H1 (cell line): ENCODE measurements at regions not wholly inside any gene's neighbourhood (a gene's known extent, or its start where the extent isn't known, plus 50 kb on each side); places are given as distances from the start of the nearest gene placed in this dataset.
A peak's percentile ranks its signal among the peaks of the same experiment; 100 is the strongest.
"Not testable (repeated sequence)": the region's sequence is repeated elsewhere in the genome, so short reads cannot be mapped to it uniquely, and the experiment has no call there.

Experiments
- CTCF ChIA-PET: fragments of 300-600 bp; sonication (Branson Sonifier 250); formaldehyde crosslinking; loops from one replicate; lab custom pipeline; 2021; ENCODE audit not compliant: partially characterized antibody; lab: Charles Lee
- POLR2A ChIA-PET: fragments of 300-600 bp; sonication (Branson Sonifier 250); formaldehyde crosslinking; loops from one replicate; lab custom pipeline; 2021; ENCODE audit warnings: inconsistent platforms; ENCODE audit not compliant: partially characterized antibody; lab: Charles Lee
- DNase-seq, 2 experiments: peaks; one replicate each; pipeline versions ENCODE4 v3.0.0 to v3.0.0-alpha.2; 2010 to 2022; ENCODE audit warnings: low spot score in 2 of 2, low read depth in 1 of 2, mixed read lengths in 1 of 2
- FAIRE-seq: peaks from 2 replicates; lab custom pipeline; 2011; peaks lifted over from hg19 to GRCh38; lab: Jason Lieb, UNC
- H2AFZ ChIP-seq: 2 replicates; pipeline ENCODE4 v1.8.1; 2012; ENCODE audit warnings: low read length, inconsistent platforms
- H2AK5ac ChIP-seq: 2 replicates; pipeline ENCODE4 v1.6.1; 2013; ENCODE audit warnings: low read depth, low read length
- H2BK120ac ChIP-seq: replicated peaks from 2 replicates; pipeline ENCODE3; 2013; ENCODE audit warnings: low read depth, low read length, inconsistent platforms
- H2BK12ac ChIP-seq: 2 replicates; pipeline ENCODE4 v1.6.1; 2013; ENCODE audit warnings: low read depth, low read length
- H2BK15ac ChIP-seq: 2 replicates; pipeline ENCODE4 v1.6.1; 2013; ENCODE audit warnings: low read length
- H2BK20ac ChIP-seq: 2 replicates; pipeline ENCODE4 v1.6.1; 2013; ENCODE audit warnings: low read length
- H2BK5ac ChIP-seq: 2 replicates; pipeline ENCODE4 v1.6.1; 2013; ENCODE audit warnings: low read depth, low read length
- H3K14ac ChIP-seq: 2 replicates; pipeline ENCODE4 v1.6.1; 2013; ENCODE audit warnings: inconsistent platforms; ENCODE audit not compliant: insufficient read length
- H3K18ac ChIP-seq: 2 replicates; pipeline ENCODE4 v1.6.1; 2013; ENCODE audit warnings: low read length; ENCODE audit errors: extremely low read depth
- H3K23ac ChIP-seq: 2 replicates; pipeline ENCODE4 v1.6.1; 2013; ENCODE audit warnings: inconsistent platforms; ENCODE audit not compliant: insufficient read length
- H3K23me2 ChIP-seq: 2 replicates; pipeline ENCODE4 v1.6.1; 2013; ENCODE audit warnings: low read depth, low read length
- H3K27ac ChIP-seq: 2 replicates; pipeline ENCODE4 v1.6.1; 2011; ENCODE audit warnings: low read depth, low read length, inconsistent platforms
- H3K27me3 ChIP-seq, 4 experiments: replicated peaks in 1 of 4; 1 replicate in 1 of 4; 2 replicates in 3 of 4; pipeline versions ENCODE4 v1.6.1 to v1.8.1; 2011 to 2013; ENCODE audit warnings: low read length in 3 of 4, mild to moderate bottlenecking in 3 of 4, inconsistent platforms in 2 of 4, mixed read lengths in 2 of 4, moderate library complexity in 1 of 4; ENCODE audit not compliant: control insufficient read depth in 3 of 4, insufficient read depth in 3 of 4; ENCODE audit errors: extremely low read depth in 1 of 4
- H3K36me3 ChIP-seq, 4 experiments: 2 replicates each; pipeline versions ENCODE4 v1.6.1 to v1.8.1; 2011 to 2013; ENCODE audit warnings: mild to moderate bottlenecking in 4 of 4, low read length in 3 of 4, moderate library complexity in 2 of 4, control low read depth in 1 of 4, inconsistent platforms in 1 of 4; ENCODE audit not compliant: insufficient read depth in 4 of 4, control insufficient read depth in 2 of 4
- H3K4ac ChIP-seq: replicated peaks from 2 replicates; pipeline ENCODE3; 2013; ENCODE audit warnings: low read length, low read depth, mixed read lengths, inconsistent platforms; ENCODE audit not compliant: insufficient read length
- H3K4me1 ChIP-seq, 4 experiments: replicated peaks in 1 of 4; 1 replicate in 1 of 4; 2 replicates in 3 of 4; pipeline versions ENCODE4 v1.6.1 to v1.8.1; 2011 to 2013; ENCODE audit warnings: low read length in 3 of 4, inconsistent platforms in 2 of 4, mixed read lengths in 1 of 4; ENCODE audit not compliant: insufficient read depth in 4 of 4, control insufficient read depth in 3 of 4
- H3K4me2 ChIP-seq, 2 experiments: 2 replicates each; pipeline versions ENCODE4 v1.6.1 to v1.8.1; 2011 to 2013; ENCODE audit warnings: low read depth in 2 of 2, low read length in 2 of 2, control low read depth in 1 of 2, inconsistent platforms in 1 of 2, mild to moderate bottlenecking in 1 of 2; ENCODE audit not compliant: insufficient read depth in 1 of 2
- H3K4me3 ChIP-seq, 4 experiments: fragments of 200-600, 300-600 bp in 1 of 4; sonication (generic), shearing (Covaris generic), sonication (Bioruptor Twin) in 1 of 4; 2 replicates each; pipeline versions ENCODE4 v1.5.1 to v1.8.1; 2011 to 2016; ENCODE audit warnings: low read length in 4 of 4, low read depth in 3 of 4, control low read depth in 2 of 4, inconsistent platforms in 2 of 4, mild to moderate bottlenecking in 2 of 4, mixed read lengths in 1 of 4, moderate library complexity in 1 of 4; ENCODE audit not compliant: insufficient read depth in 2 of 4; ENCODE audit errors: extremely low read depth in 1 of 4
- H3K56ac ChIP-seq: replicated peaks from 2 replicates; pipeline ENCODE3; 2013; ENCODE audit warnings: low read depth, mild to moderate bottlenecking, mixed read lengths, low read length, inconsistent platforms; ENCODE audit not compliant: insufficient read length
- H3K79me1 ChIP-seq: 2 replicates; pipeline ENCODE4 v1.6.1; 2013; ENCODE audit warnings: low read depth, low read length, control low read depth
- H3K79me2 ChIP-seq, 2 experiments: 2 replicates each; pipeline versions ENCODE4 v1.6.1 to v1.8.1; 2012 to 2013; ENCODE audit warnings: low read length in 2 of 2, mild to moderate bottlenecking in 2 of 2, inconsistent platforms in 1 of 2; ENCODE audit not compliant: insufficient read depth in 2 of 2, control insufficient read depth in 1 of 2
- H3K9ac ChIP-seq, 4 experiments: replicated peaks in 1 of 4; 1 replicate in 1 of 4; 2 replicates in 3 of 4; pipeline versions ENCODE4 v1.6.1 to v1.8.1; 2011 to 2013; ENCODE audit warnings: low read depth in 3 of 4, low read length in 3 of 4, control low read depth in 2 of 4, mild to moderate bottlenecking in 2 of 4, moderate library complexity in 2 of 4, inconsistent platforms in 1 of 4; ENCODE audit errors: extremely low read depth in 1 of 4
- H3K9me3 ChIP-seq, 2 experiments: 2 replicates each; pipeline versions ENCODE4 v1.6.1 to v1.8.1; 2012 to 2013; ENCODE audit warnings: mild to moderate bottlenecking in 2 of 2, moderate library complexity in 2 of 2, control low read depth in 1 of 2, inconsistent platforms in 1 of 2, low read depth in 1 of 2, low read length in 1 of 2, mixed read lengths in 1 of 2; ENCODE audit not compliant: insufficient read depth in 2 of 2
- H4K20me1 ChIP-seq, 2 experiments: replicated peaks in 1 of 2; 2 replicates each; pipeline versions ENCODE3 to v1.8.1; 2011 to 2013; ENCODE audit warnings: inconsistent platforms in 2 of 2, low read length in 2 of 2, mild to moderate bottlenecking in 1 of 2; ENCODE audit not compliant: insufficient read depth in 2 of 2, control insufficient read depth in 1 of 2
- H4K5ac ChIP-seq: 2 replicates; pipeline ENCODE4 v1.6.1; 2013; ENCODE audit warnings: low read length, low read depth, mixed read lengths, inconsistent platforms; ENCODE audit not compliant: insufficient read length
- H4K8ac ChIP-seq: 2 replicates; pipeline ENCODE4 v1.8.0; 2013; ENCODE audit warnings: mild to moderate bottlenecking, moderate library complexity, low read length, inconsistent platforms; ENCODE audit not compliant: insufficient read depth; ENCODE audit errors: extremely low read depth
- H4K91ac ChIP-seq: replicated peaks from 2 replicates; pipeline ENCODE3; 2013; ENCODE audit warnings: low read length, mixed read lengths, inconsistent platforms; ENCODE audit not compliant: insufficient read length
- WGBS, 2 experiments: shearing (Covaris generic) in 1 of 2; methylation state at CpG; one replicate each; pipeline versions ENCODE4 v1.1.6 to v1.1.7; 2013 to 2015; ENCODE audit warnings: low lambda C conversion rate in 2 of 2, mixed read lengths in 2 of 2, inconsistent platforms in 1 of 2, low coverage in 1 of 2, missing lambda C conversion rate in 1 of 2; ENCODE audit not compliant: insufficient replicate concordance in 2 of 2, insufficient coverage in 1 of 2, insufficient read length in 1 of 2; ENCODE audit errors: extremely low coverage in 1 of 2, missing lambda C conversion rate in 1 of 2; 5-methylcytosine and 5-hydroxymethylcytosine counted together

DNA sequence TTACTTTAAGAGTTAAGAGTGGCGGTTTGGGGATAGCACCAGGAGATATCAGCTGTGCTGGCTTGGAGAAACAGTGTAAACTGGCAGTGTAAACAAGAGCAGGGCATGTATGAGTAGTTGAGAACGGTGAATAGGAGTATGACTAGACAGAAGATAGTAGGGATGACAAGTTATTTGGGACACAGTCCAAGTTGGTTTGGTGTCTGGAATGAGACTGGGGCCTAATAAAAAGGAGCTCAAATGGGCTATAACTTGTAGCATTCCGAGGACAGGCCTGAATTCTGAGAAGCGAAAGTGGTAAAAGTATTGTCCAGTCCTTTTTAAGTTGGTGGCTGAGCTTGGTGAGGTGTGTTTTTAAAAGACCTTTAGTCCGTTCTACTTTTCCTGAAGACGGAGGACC, 883.9 kb upstream of the CITED2 start:
- H4K8ac ChIP-seq, H3K4me3 ChIP-seq, POLR2A ChIA-PET, H4K5ac ChIP-seq, H2BK120ac ChIP-seq, H3K79me1 ChIP-seq, H4K20me1 ChIP-seq, H3K4ac ChIP-seq, H3K23ac ChIP-seq, FAIRE-seq, H3K27me3 ChIP-seq, H3K27ac ChIP-seq, H3K79me2 ChIP-seq, H3K9ac ChIP-seq, H2BK12ac ChIP-seq, H4K91ac ChIP-seq, H3K23me2 ChIP-seq, H3K56ac ChIP-seq, H3K36me3 ChIP-seq, H2AK5ac ChIP-seq, H2AFZ ChIP-seq, H2BK20ac ChIP-seq, DNase-seq, H2BK15ac ChIP-seq, H3K9me3 ChIP-seq, H3K4me2 ChIP-seq, H3K14ac ChIP-seq, CTCF ChIA-PET, H3K18ac ChIP-seq, H3K4me1 ChIP-seq: not testable (repeated sequence)
- H2BK5ac ChIP-seq = peak overlapping the region; percentile 26; the same call in 1 of the 2 replicates
- 93% methylated on average over 4 of the region's 6 CpGs; no CpG with 5 or more reads in 1 of the 2 experiments for WGBS, 2 experiments
